ENCODE measurements at regions not wholly inside any gene's neighbourhood (a gene's known extent, or its start where the extent isn't known, plus 50 kb on each side); places are given as distances from the start of the nearest gene placed in this dataset.
A peak's percentile ranks its signal among the peaks of the same experiment; 100 is the strongest.

GRCh38 chr2:12903272-12903671, 186.5 kb downstream of the TRIB2 start:
- ATAC-seq (ENCODE audit: low FRiP score), result no peak
- DNase-seq (ENCODE audit: low spot score), result no peak
- TF ChIP-seq CTCF (IDR thresholded peaks at IDR 0.05), result no peak

DNA sequence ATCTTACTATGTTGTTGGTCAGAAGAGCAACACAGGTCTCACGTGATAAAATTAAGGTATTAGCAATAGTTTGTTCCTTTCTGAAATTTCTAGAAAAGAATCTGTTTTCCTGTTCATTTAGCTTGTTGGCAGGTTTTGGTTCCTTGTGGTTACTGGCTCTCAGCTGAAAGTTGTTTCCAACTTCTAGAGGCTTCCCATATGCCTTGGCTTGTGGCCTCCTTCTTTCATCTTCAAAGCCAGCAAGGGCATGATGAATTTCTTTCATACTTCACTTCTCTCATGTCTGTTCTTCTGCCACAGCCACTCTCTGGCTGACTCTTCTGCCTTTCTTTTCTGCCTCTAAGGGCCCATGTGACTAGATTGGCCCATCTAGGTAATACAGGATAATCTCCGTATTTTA, 193.7 kb downstream of the TRIB2 start:
- no peak for TF ChIP-seq CTCF (IDR thresholded peaks at IDR 0.05)
- ATAC-seq (ENCODE audit: low FRiP score) (no peak), DNase-seq (ENCODE audit: low spot score) (no peak)

- no peak for TF ChIP-seq CTCF (IDR thresholded peaks at IDR 0.05)
Measured at GRCh38 chr2:12915787-12916186, 199.1 kb downstream of the TRIB2 start.

DNA sequence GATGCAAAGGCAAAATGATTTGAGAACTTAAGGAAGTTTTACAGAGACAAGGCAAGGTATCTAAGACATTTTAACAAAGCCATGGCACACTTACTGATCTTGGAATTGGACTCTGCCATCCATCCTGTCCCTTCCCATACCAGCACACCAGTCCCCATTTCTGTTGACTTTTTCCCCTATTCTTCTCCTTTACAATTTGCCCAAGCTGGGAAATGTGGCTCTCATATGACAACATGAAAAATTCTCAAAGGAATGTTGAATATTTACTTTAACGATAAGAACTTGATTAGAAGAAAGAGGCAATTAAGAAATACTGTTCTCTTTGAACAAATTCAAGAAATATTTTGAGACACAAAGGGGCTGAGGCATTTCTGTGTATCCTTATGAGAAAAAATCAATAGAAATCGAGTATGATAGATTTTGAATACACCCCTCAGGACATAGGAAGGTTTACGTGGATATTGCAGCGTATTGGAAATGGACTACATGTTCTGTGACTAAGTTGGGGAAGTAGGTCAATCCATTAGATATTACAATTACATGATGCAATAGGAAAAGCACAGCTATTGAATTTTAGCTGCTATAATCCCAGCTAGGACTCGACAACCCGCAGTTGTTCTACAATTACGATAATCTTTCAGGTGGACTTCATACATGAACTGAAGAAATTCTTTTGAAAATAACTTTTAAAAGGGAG, 201.6 kb downstream of the TRIB2 start:
- ATAC-seq (ENCODE audit: low FRiP score), result peak; percentile 77
- no peak for TF ChIP-seq CTCF (IDR thresholded peaks at IDR 0.05)
- no peak for DNase-seq (ENCODE audit: low spot score)

More at GRCh38 chr2:12915787-12916186, 199.1 kb downstream of the TRIB2 start:
- ATAC-seq (ENCODE audit: low FRiP score) (no peak), DNase-seq (ENCODE audit: low spot score) (no peak)

- TF ChIP-seq CTCF (IDR thresholded peaks at IDR 0.05), result no peak
- DNase-seq (ENCODE audit: low spot score), result peak; percentile 26
- peak; percentile 87 for ATAC-seq (ENCODE audit: low FRiP score)
Measured at GRCh38 chr2:12918835-12919445, 202.2 kb downstream of the TRIB2 start.

- ATAC-seq (ENCODE audit: low FRiP score) (no peak), DNase-seq (ENCODE audit: low spot score) (no peak)
- no peak for TF ChIP-seq CTCF (IDR thresholded peaks at IDR 0.05)
Measured at GRCh38 chr2:12921321-12921720, 204.6 kb downstream of the TRIB2 start.

All from omental fat pad (tissue), 3 donors.